HepG2 (cell line): ENCODE measurements at regions not wholly inside any gene's neighbourhood (a gene's known extent, or its start where the extent isn't known, plus 50 kb on each side); places are given as distances from the start of the nearest gene placed in this dataset.

Experiments
- ATAC-seq: fragments of 200-7000 bp; cut with Tn5 transposase; 3 replicates; pipeline ENCODE4 v1.9.1; 2020; ENCODE audit warnings: mild to moderate bottlenecking, moderate library complexity
- BruUV-seq: library from RNA; stranded (reverse); fragments of 400-500 nt; replicated peaks from 2 replicates; lab custom pipeline; 2021; lab: Mats Ljungman, UMichigan
- CTCF ChIA-PET: fragments of 300-600 bp; formaldehyde crosslinking; extraction: SDS; loops from one replicate; lab custom pipeline; 2021; ENCODE audit warnings: low total read pairs, inconsistent platforms, low intra/inter-chr PET ratio; lab: Yijun Ruan, JAX
- POLR2A ChIA-PET: fragments of 350-600 bp; sonication (Branson Sonifier 250); formaldehyde crosslinking; loops from one replicate; lab custom pipeline; 2020; ENCODE audit warnings: antibody characterized with exemption, inconsistent platforms; lab: Yijun Ruan, JAX
- DNase-seq: peaks from one replicate; pipeline ENCODE4 v3.0.0-alpha.2; 2015; ENCODE audit warnings: low spot score
- FAIRE-seq: peaks from 3 replicates; lab custom pipeline; 2011; peaks lifted over from hg19 to GRCh38; lab: Jason Lieb, UNC
- H2AFZ ChIP-seq: one replicate; pipeline ENCODE4 v1.6.1; 2011; ENCODE audit warnings: low read length, inconsistent platforms
- H3K27ac ChIP-seq: fragments of 300-600 bp; 3 replicates; pipeline ENCODE4 v1.8.0; 2011; ENCODE audit warnings: mixed run types, mild to moderate bottlenecking, mixed read lengths, low read length, inconsistent platforms; ENCODE audit not compliant: insufficient read depth; ENCODE audit errors: extremely low read length
- H3K27me3 ChIP-seq, 2 experiments: fragments of 200-600 bp in 1 of 2; 2 replicates in 1 of 2; 3 replicates in 1 of 2; pipeline versions ENCODE4 v1.6.0 to v1.8.0; 2011; ENCODE audit warnings: low read length in 2 of 2, mild to moderate bottlenecking in 2 of 2, moderate library complexity in 2 of 2, inconsistent platforms in 1 of 2; ENCODE audit not compliant: insufficient read depth in 2 of 2, control insufficient read depth in 1 of 2
- H3K36me3 ChIP-seq, 2 experiments: fragments of 200-600 bp in 1 of 2; replicated peaks in 1 of 2; 2 replicates in 1 of 2; 3 replicates in 1 of 2; pipeline versions ENCODE4 v1.5.1 to v1.8.0; 2011; ENCODE audit warnings: low read length in 2 of 2, inconsistent platforms in 1 of 2; ENCODE audit not compliant: insufficient read depth in 2 of 2, control insufficient read depth in 1 of 2
- H3K4me1 ChIP-seq: 2 replicates; pipeline ENCODE4 v1.5.1; 2012; ENCODE audit warnings: low read length, inconsistent platforms; ENCODE audit not compliant: insufficient read depth
- H3K4me2 ChIP-seq: 2 replicates; pipeline ENCODE4 v1.6.0; 2011; ENCODE audit warnings: low read depth, low read length, inconsistent platforms
- H3K4me3 ChIP-seq, 3 experiments: fragments of 200-600 bp in 1 of 3; sonication (generic), shearing (Covaris generic) in 1 of 3; replicated peaks in 1 of 3; 2 replicates each; pipeline ENCODE4 v1.5.1; 2011 to 2016; ENCODE audit warnings: low read length in 3 of 3, inconsistent platforms in 2 of 3, low read depth in 2 of 3, mild to moderate bottlenecking in 2 of 3, control low read depth in 1 of 3, mixed read lengths in 1 of 3; ENCODE audit not compliant: insufficient read depth in 1 of 3
- H3K79me2 ChIP-seq: one replicate; pipeline ENCODE4 v1.6.1; 2011; ENCODE audit warnings: low read length, inconsistent platforms; ENCODE audit not compliant: insufficient read depth
- H3K9ac ChIP-seq: 2 replicates; pipeline ENCODE4 v1.6.0; 2011; ENCODE audit warnings: mild to moderate bottlenecking, low read depth, low read length, inconsistent platforms; ENCODE audit not compliant: insufficient read depth
- H3K9me3 ChIP-seq: 2 replicates; pipeline ENCODE4 v1.5.1; 2012; ENCODE audit warnings: mild to moderate bottlenecking, low read length
- H4K20me1 ChIP-seq: 2 replicates; pipeline ENCODE4 v1.6.0; 2011; ENCODE audit warnings: inconsistent platforms, mild to moderate bottlenecking, low read length, moderate library complexity; ENCODE audit not compliant: insufficient read depth
- ELF1 ChIP-seq: sonication (generic); formaldehyde crosslinking; IDR thresholded peaks from 2 replicates; pipeline ENCODE4 v1.4.0; 2020; ENCODE audit warnings: missing genetic modification reagents
- MAFF ChIP-seq: IDR thresholded peaks from 2 replicates; pipeline ENCODE4 v1.6.1; 2011; ENCODE audit warnings: low read depth, low read length, improper control_type of control experiment
- MAFK ChIP-seq, 2 experiments: IDR thresholded peaks in 1 of 2; conservative IDR thresholded peaks in 1 of 2; 2 replicates each; pipeline ENCODE4 v1.6.1; 2011; ENCODE audit warnings: improper control_type of control experiment in 2 of 2, low read length in 2 of 2
- NFE2L2 ChIP-seq: fragments of 150-350 bp; IDR thresholded peaks from 2 replicates; pipeline ENCODE4 v1.6.1; 2014; ENCODE audit warnings: low read length
- XRCC5 ChIP-seq: fragments of 200-400 bp; formaldehyde crosslinking; optimal IDR thresholded peaks from 2 replicates; pipeline ENCODE3; 2017; ENCODE audit warnings: mild to moderate bottlenecking, low read length
- ZFP82 ChIP-seq: sonication (generic); formaldehyde crosslinking; IDR thresholded peaks from 2 replicates; pipeline ENCODE4 v1.5.1; 2020; ENCODE audit warnings: mild to moderate bottlenecking, missing genetic modification reagents, borderline replicate concordance
- WGBS: methylation state at CpG from one replicate; pipeline ENCODE4 v1.1.6; 2017; ENCODE audit warnings: low lambda C conversion rate; 5-methylcytosine and 5-hydroxymethylcytosine counted together
- in situ Hi-C: cut with HindIII; loops from 2 replicates; pipeline ENCODE4 v1.10.0; 2017; ENCODE audit warnings: low pct_unique_long_range_greater_than_20kb; ENCODE audit not compliant: extremely low pct_ligation_motif_present
- intact Hi-C: fragments of 100-400 bp; cut with micrococcal nuclease; formaldehyde crosslinking; loops from one replicate; pipeline ENCODE4 v1.10.0; 2022; ENCODE audit not compliant: unreplicated experiment

DNA sequence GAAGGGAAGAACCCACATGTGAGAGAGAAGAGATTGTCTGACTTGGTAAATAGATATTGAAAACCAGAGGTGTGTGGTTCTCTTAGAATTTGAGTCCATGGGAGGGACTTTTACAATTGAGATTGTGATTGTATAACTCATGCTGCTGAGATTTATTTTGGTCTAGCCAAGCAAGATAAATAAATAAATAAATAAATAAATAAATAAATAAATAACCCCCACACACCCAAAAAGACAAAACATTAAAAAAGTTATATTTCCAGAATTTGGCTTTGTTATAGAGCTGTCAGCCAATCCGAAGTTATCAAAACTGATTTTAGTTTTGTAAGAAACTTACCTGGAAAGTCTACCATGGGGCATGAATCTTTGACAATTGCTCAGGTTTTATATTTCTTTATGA lies 416.6 kb downstream of the ZSWIM6 start:
- in situ Hi-C loops (no loop called here), intact Hi-C loops (no loop called here)
- no peak overlapping the region for H2AFZ ChIP-seq
- ChIA-PET POLR2A (no interaction called here), CTCF (no interaction called here)
- no peaks in the 10 kb centered on the region for H3K36me3 ChIP-seq
- no peak for TF ChIP-seq ZFP82 (CRISPR knock-in tag)
- TF ChIP-seq XRCC5 = no peak
- no peak overlapping the region for H3K4me2 ChIP-seq
- no peak overlapping the region for H3K27ac ChIP-seq
- no peaks in the 10 kb centered on the region for H3K27me3 ChIP-seq
- no peaks in the 10 kb centered on the region for H3K79me2 ChIP-seq
- no peak for ATAC-seq
- BruUV-seq = no TSS peak
- no peaks in the 10 kb centered on the region for H3K9me3 ChIP-seq
- H3K4me3 ChIP-seq = no peak overlapping the region
- no peaks in the 10 kb centered on the region for H4K20me1 ChIP-seq
- FAIRE-seq = no peak
- H3K4me1 ChIP-seq = no peaks in the 10 kb centered on the region
- 3% methylated on average over 1 of the region's 1 CpG for WGBS
- no peak for DNase-seq
- H3K9ac ChIP-seq = no peak overlapping the region

DNA sequence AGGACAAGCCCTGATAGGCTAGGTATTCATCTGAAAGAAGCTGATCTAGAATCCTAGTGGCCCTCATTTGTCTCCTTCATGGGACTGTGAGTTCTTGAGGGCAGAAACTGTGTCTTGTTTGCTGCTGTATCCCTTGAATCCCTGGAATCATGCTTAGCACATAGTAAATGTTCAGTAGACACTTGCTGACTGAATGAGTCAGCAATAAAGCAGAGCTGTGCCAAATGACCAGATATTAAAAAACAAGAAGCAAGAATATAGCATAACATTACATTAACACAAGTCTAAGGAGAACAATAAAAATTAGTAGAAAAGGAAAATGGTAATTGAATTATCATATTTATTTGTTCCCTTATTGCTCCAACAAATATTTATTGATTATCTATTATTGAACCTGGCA lies 420.5 kb downstream of the ZSWIM6 start:
- no peak overlapping the region for H3K4me2 ChIP-seq
- TF ChIP-seq NFE2L2 (peak; percentile 57; the same call in 1 of the 2 replicates), MAFF (0 out of 2 replicates have a peak, but pooled peaks have one; percentile 9), MAFK (conservative IDR thresholded peaks at IDR 0.05 in 1 of 2, IDR thresholded peaks at IDR 0.05 in 1 of 2; ENCODE audit: low read length in 2 of 2) (peak in 1 of 2 experiments; percentile 32; a peak in 2 of 4 replicates), ELF1 (CRISPR knock-in tag) (no peak)
- no peaks in the 10 kb centered on the region for H3K9me3 ChIP-seq
- no peaks in the 10 kb centered on the region for H3K27me3 ChIP-seq
- FAIRE-seq = no peak
- in situ Hi-C loops (no loop called here), intact Hi-C loops (no loop called here)
- ATAC-seq = no peak
- no peaks in the 10 kb centered on the region for H3K4me1 ChIP-seq
- CTCF ChIA-PET = no interaction called here
- BruUV-seq = no TSS peak
- no peak overlapping the region for H2AFZ ChIP-seq
- H3K79me2 ChIP-seq = no peaks in the 10 kb centered on the region
- POLR2A ChIA-PET = no interaction called here
- H3K4me3 ChIP-seq = no peak overlapping the region
- DNase-seq = no peak
- H3K9ac ChIP-seq = no peak overlapping the region
- no peak overlapping the region for H3K27ac ChIP-seq
- no peaks in the 10 kb centered on the region for H3K36me3 ChIP-seq
- H4K20me1 ChIP-seq = no peaks in the 10 kb centered on the region
